ENCODE measurements at regions not wholly inside any gene's neighbourhood (a gene's known extent, or its start where the extent isn't known, plus 50 kb on each side); places are given as distances from the start of the nearest gene placed in this dataset.
"Not testable (repeated sequence)": the region's sequence is repeated elsewhere in the genome, so short reads cannot be mapped to it uniquely, and the experiment has no call there.

GRCh38 chr2:196516564-196516963, 123.0 kb upstream of the CCDC150 start:
- H3K9me3 Mint-ChIP-seq (ENCODE audit: unreplicated experiment) = no peaks in the 10 kb centered on the region
- peaks cover 5% of the 10 kb centered on the region for H3K4me1 Mint-ChIP-seq (ENCODE audit: insufficient read depth, unreplicated experiment)
- ChIA-PET CTCF (no interaction called here), POLR2A (interaction anchor here (0.6 kb wide), 1 partner anchor 829 kb away, joined by 4 read pairs; no protein-coding TSS in a partner anchor)
- no TSS peak for BruUV-seq (replicated peaks)
- H3K36me3 Mint-ChIP-seq (ENCODE audit: insufficient read depth, unreplicated experiment) = no peaks in the 10 kb centered on the region
- no peaks in the 10 kb centered on the region for H3K27me3 Mint-ChIP-seq (ENCODE audit: insufficient read depth, unreplicated experiment)
- H3K27ac Mint-ChIP-seq (ENCODE audit: low read depth, unreplicated experiment) = no peak overlapping the region
- no peak for TF ChIP-seq CTCF (IDR thresholded peaks at IDR 0.05; ENCODE audit: unreplicated experiment)
- intact Hi-C loops (cut with micrococcal nuclease) = no loop called here
- DNase-seq (ENCODE audit: unreplicated experiment) = no peak
- no peak overlapping the region for H3K4me3 Mint-ChIP-seq (ENCODE audit: unreplicated experiment)

- no peak for TF ChIP-seq CTCF (IDR thresholded peaks at IDR 0.05; ENCODE audit: unreplicated experiment)
- intact Hi-C loops (cut with micrococcal nuclease) = no loop called here
- no peak overlapping the region for H3K4me3 Mint-ChIP-seq (ENCODE audit: unreplicated experiment)
- no peaks in the 10 kb centered on the region for H3K27me3 Mint-ChIP-seq (ENCODE audit: insufficient read depth, unreplicated experiment)
- CTCF ChIA-PET = no interaction called here
- BruUV-seq (replicated peaks) = no TSS peak
- no peaks in the 10 kb centered on the region for H3K36me3 Mint-ChIP-seq (ENCODE audit: insufficient read depth, unreplicated experiment)
- no peak overlapping the region for H3K27ac Mint-ChIP-seq (ENCODE audit: low read depth, unreplicated experiment)
- H3K4me1 Mint-ChIP-seq (ENCODE audit: insufficient read depth, unreplicated experiment) = no peaks in the 10 kb centered on the region
- no peak for DNase-seq (ENCODE audit: unreplicated experiment)
- POLR2A ChIA-PET = no interaction called here
- no peaks in the 10 kb centered on the region for H3K9me3 Mint-ChIP-seq (ENCODE audit: unreplicated experiment)
Measured at GRCh38 chr2:196520605-196521004, 118.9 kb upstream of the CCDC150 start.

- H3K4me3 Mint-ChIP-seq (ENCODE audit: unreplicated experiment); DNase-seq (ENCODE audit: unreplicated experiment); intact Hi-C loops (cut with micrococcal nuclease); H3K4me1 Mint-ChIP-seq (ENCODE audit: insufficient read depth, unreplicated experiment); CTCF ChIA-PET; POLR2A ChIA-PET; BruUV-seq (replicated peaks); H3K27me3 Mint-ChIP-seq (ENCODE audit: insufficient read depth, unreplicated experiment); H3K27ac Mint-ChIP-seq (ENCODE audit: low read depth, unreplicated experiment); H3K9me3 Mint-ChIP-seq (ENCODE audit: unreplicated experiment); H3K36me3 Mint-ChIP-seq (ENCODE audit: insufficient read depth, unreplicated experiment): not testable (repeated sequence)
Measured at GRCh38 chr2:196526981-196527725, 112.4 kb upstream of the CCDC150 start.

GRCh38 chr2:196528486-196529223, 110.9 kb upstream of the CCDC150 start:
- ChIA-PET CTCF (no interaction called here), POLR2A (no interaction called here)
- no peaks in the 10 kb centered on the region for H3K9me3 Mint-ChIP-seq (ENCODE audit: unreplicated experiment)
- no peak overlapping the region for H3K4me3 Mint-ChIP-seq (ENCODE audit: unreplicated experiment)
- H3K27me3 Mint-ChIP-seq (ENCODE audit: insufficient read depth, unreplicated experiment) = no peaks in the 10 kb centered on the region
- H3K4me1 Mint-ChIP-seq (ENCODE audit: insufficient read depth, unreplicated experiment) = no peaks in the 10 kb centered on the region
- no peaks in the 10 kb centered on the region for H3K36me3 Mint-ChIP-seq (ENCODE audit: insufficient read depth, unreplicated experiment)
- TF ChIP-seq CTCF (IDR thresholded peaks at IDR 0.05; ENCODE audit: unreplicated experiment) = no peak
- intact Hi-C loops (cut with micrococcal nuclease) = loop anchor here (2.0 kb wide), 1 partner anchor 52 kb away; no protein-coding TSS in a partner anchor
- DNase-seq (ENCODE audit: unreplicated experiment) = no peak
- no peak overlapping the region for H3K27ac Mint-ChIP-seq (ENCODE audit: low read depth, unreplicated experiment)
- no TSS peak for BruUV-seq (replicated peaks)
